Retinal pigment epithelial cell (primary cell): ENCODE measurements at regions not wholly inside any gene's neighbourhood (a gene's known extent, or its start where the extent isn't known, plus 50 kb on each side); places are given as distances from the start of the nearest gene placed in this dataset.

ENCODE experiments used
- DNase-seq: peaks from one replicate; pipeline ENCODE4 v3.0.0-alpha.2; 2010; ENCODE audit warnings: low read depth
- H3K4me3 ChIP-seq: 2 replicates; pipeline ENCODE4 v1.5.1; 2011; ENCODE audit warnings: mild to moderate bottlenecking, low read length, control low read depth, moderate library complexity
- CTCF ChIP-seq: conservative IDR thresholded peaks from 2 replicates; pipeline ENCODE4 v1.5.1; 2011; ENCODE audit warnings: low read depth, low read length, control low read depth, inconsistent platforms

- DNase-seq: peak; percentile 39
- no peak for TF ChIP-seq CTCF
- no peak overlapping the region for H3K4me3 ChIP-seq
Observed at GRCh38 chr2:118473846-118474540, 373.5 kb downstream of the EN1 start.

- DNase-seq: peak; percentile 70
- no peak for TF ChIP-seq CTCF
- no peak overlapping the region for H3K4me3 ChIP-seq
Observed at GRCh38 chr2:118473241-118473640, 374.2 kb downstream of the EN1 start.

- DNase-seq: no peak
- TF ChIP-seq CTCF: no peak
- H3K4me3 ChIP-seq: no peak overlapping the region
Observed at GRCh38 chr2:118470297-118470696, 377.2 kb downstream of the EN1 start.

GRCh38 chr2:118469103-118469502, 378.3 kb downstream of the EN1 start:
- no peak for TF ChIP-seq CTCF
- no peak overlapping the region for H3K4me3 ChIP-seq
- DNase-seq: no peak

- DNase-seq: peak; percentile 27
- no peak overlapping the region for H3K4me3 ChIP-seq
- TF ChIP-seq CTCF: no peak
Observed at GRCh38 chr2:118464546-118465265, 376.4 kb downstream of the INSIG2 start.

- TF ChIP-seq CTCF: no peak
Observed at GRCh38 chr2:118464046-118464445, 375.8 kb downstream of the INSIG2 start.

GRCh38 chr2:118460425-118460824, 372.2 kb downstream of the INSIG2 start:
- no peak for TF ChIP-seq CTCF
- H3K4me3 ChIP-seq: no peak overlapping the region
- DNase-seq: no peak

More at GRCh38 chr2:118464046-118464445, 375.8 kb downstream of the INSIG2 start:
- DNase-seq: no peak
- H3K4me3 ChIP-seq: no peak overlapping the region
